ENCODE measurements at regions not wholly inside any gene's neighbourhood (a gene's known extent, or its start where the extent isn't known, plus 50 kb on each side); places are given as distances from the start of the nearest gene placed in this dataset.

DNA sequence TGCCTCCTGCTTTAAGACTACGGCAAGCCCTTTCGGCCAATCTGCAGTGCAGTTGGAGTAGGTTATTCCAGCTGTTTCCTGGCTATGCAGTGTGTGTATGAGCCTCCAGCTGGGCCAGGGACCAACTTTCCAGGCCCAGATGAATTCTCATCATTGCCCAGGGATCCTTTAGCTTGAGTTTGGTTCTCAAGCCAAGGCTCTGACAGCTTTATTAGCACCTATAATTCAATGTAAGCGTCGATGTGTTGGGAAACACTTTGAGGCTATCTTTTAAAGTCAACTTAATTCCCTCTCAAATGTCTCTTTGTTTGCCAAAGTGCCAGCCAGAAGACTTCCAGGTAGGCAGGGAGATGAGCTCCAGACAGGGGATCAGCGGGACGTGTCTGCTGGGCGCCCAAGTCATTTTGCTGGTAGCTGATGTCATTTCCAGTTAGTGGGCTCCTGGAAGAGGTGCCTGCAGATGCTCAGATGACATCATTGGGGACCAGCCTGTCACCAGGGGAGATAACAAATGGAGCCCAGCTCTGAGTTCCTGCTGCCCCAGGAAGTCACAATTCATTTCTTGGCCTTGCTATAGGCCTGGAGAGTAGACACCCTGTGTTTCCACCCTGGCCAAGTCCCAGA is 520.4 kb downstream of the SOX6 start:
- Histone ChIP-seq H3K4me2 (ENCODE audit: insufficient read depth, low read length) (no peak overlapping the region), H3K4me3 (no peak overlapping the region), H3K4me1 (replicated peaks in 1 of 2; ENCODE audit: control insufficient read depth in 2 of 2, insufficient read depth in 2 of 2, low read length in 2 of 2) (no peaks in the 10 kb centered on the region), H3K79me2 (ENCODE audit: control insufficient read depth, insufficient read depth, low read length) (no peaks in the 10 kb centered on the region), H3K9ac (ENCODE audit: insufficient read depth in 1 of 2, low read depth in 2 of 2, low read length in 2 of 2) (no peak overlapping the region), H3K36me3 (ENCODE audit: control insufficient read depth, insufficient read depth, low read length) (no peaks in the 10 kb centered on the region), H2AFZ (ENCODE audit: low read depth, low read length) (no peak overlapping the region), H4K20me1 (replicated peaks; ENCODE audit: control insufficient read depth, insufficient read depth, low read length) (no peaks in the 10 kb centered on the region), H3K9me1 (ENCODE audit: control insufficient read depth, insufficient read depth, low read length) (no peaks in the 10 kb centered on the region), H3K27ac (ENCODE audit: extremely low read depth, low read depth, low read length) (no peak overlapping the region), H3K27me3 (ENCODE audit: control insufficient read depth in 2 of 2, insufficient read depth in 2 of 2, low read length in 2 of 2) (peaks cover 2 to 11% of the 10 kb centered on the region in 2 experiments; a peak in 3 of 5 replicates), H3K9me3 (replicated peaks; ENCODE audit: control insufficient read depth, insufficient read depth, low read depth, low read length) (no peaks in the 10 kb centered on the region)
- BruUV-seq (replicated peaks), result no TSS peak
- FAIRE-seq, result no peak
- in situ Hi-C loops (cut with MboI), result loop anchor here (25.0 kb wide), 1 partner anchor 776 kb away; no protein-coding TSS in a partner anchor
- 2% methylated on average over 7 of the region's 7 CpGs for WGBS (ENCODE audit: insufficient coverage, low coverage, missing lambda C conversion rate)
- CTCF ChIA-PET (ENCODE audit: low intra/inter-chr PET ratio), result no interaction called here
- no peak for DNase-seq (ENCODE audit: extremely low read depth in 1 of 4, low spot score in 3 of 4)
- POLR2A ChIA-PET, result interaction anchor here (0.9 kb wide), 1 partner anchor 133 kb away, joined by 6 read pairs; no protein-coding TSS in a partner anchor
- intact Hi-C loops (cut with micrococcal nuclease), result no loop called here
- no peak for ATAC-seq
- TF ChIP-seq, protein P1, sequence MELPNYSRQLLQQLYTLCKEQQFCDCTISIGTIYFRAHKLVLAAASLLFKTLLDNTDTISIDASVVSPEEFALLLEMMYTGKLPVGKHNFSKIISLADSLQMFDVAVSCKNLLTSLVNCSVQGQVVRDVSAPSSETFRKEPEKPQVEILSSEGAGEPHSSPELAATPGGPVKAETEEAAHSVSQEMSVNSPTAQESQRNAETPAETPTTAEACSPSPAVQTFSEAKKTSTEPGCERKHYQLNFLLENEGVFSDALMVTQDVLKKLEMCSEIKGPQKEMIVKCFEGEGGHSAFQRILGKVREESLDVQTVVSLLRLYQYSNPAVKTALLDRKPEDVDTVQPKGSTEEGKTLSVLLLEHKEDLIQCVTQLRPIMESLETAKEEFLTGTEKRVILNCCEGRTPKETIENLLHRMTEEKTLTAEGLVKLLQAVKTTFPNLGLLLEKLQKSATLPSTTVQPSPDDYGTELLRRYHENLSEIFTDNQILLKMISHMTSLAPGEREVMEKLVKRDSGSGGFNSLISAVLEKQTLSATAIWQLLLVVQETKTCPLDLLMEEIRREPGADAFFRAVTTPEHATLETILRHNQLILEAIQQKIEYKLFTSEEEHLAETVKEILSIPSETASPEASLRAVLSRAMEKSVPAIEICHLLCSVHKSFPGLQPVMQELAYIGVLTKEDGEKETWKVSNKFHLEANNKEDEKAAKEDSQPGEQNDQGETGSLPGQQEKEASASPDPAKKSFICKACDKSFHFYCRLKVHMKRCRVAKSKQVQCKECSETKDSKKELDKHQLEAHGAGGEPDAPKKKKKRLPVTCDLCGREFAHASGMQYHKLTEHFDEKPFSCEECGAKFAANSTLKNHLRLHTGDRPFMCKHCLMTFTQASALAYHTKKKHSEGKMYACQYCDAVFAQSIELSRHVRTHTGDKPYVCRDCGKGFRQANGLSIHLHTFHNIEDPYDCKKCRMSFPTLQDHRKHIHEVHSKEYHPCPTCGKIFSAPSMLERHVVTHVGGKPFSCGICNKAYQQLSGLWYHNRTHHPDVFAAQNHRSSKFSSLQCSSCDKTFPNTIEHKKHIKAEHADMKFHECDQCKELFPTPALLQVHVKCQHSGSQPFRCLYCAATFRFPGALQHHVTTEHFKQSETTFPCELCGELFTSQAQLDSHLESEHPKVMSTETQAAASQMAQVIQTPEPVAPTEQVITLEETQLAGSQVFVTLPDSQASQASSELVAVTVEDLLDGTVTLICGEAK (IDR thresholded peaks at IDR 0.05), result no peak
- TF ChIP-seq, protein P1 (CRISPR knock-in tag; IDR thresholded peaks at IDR 0.05), result no peak
- TF ChIP-seq ZNF407 (IDR thresholded peaks at IDR 0.05; ENCODE audit: low read depth) (peak; percentile 56), ATF7 (IDR thresholded peaks at IDR 0.05) (0 out of 2 replicates have a peak, but pooled peaks have one; percentile 23), HDAC2 (IDR thresholded peaks at IDR 0.05) (no peak)
